GM13976 (cell line): ENCODE measurements at regions not wholly inside any gene's neighbourhood (a gene's known extent, or its start where the extent isn't known, plus 50 kb on each side); places are given as distances from the start of the nearest gene placed in this dataset.
"Not testable (repeated sequence)": the region's sequence is repeated elsewhere in the genome, so short reads cannot be mapped to it uniquely, and the experiment has no call there.

Source experiments
- DNase-seq: peaks from one replicate; pipeline ENCODE4 v3.0.0; 2012; ENCODE audit warnings: low spot score
- CTCF ChIP-seq: IDR thresholded peaks from 2 replicates; pipeline ENCODE4 v1.5.1; 2012; ENCODE audit warnings: borderline replicate concordance, mild to moderate bottlenecking; ENCODE audit not compliant: insufficient read depth; ENCODE audit errors: extremely low read depth, missing control alignments, control extremely low read depth
- in situ Hi-C: fragments of 300-500 bp; cut with MboI; formaldehyde crosslinking; loops from one replicate; pipeline ENCODE4 v1.12.0; 2022; ENCODE audit warnings: low sequenced_read_pairs, mixed read lengths, inconsistent platforms; ENCODE audit not compliant: unreplicated experiment

GRCh38 chr4:18698119-18698883 is 676.7 kb upstream of the LCORL start:
- no peak for TF ChIP-seq CTCF
- no peak for DNase-seq
- in situ Hi-C loops: loop anchor here (25.0 kb wide), 2 partner anchors 1564 to 1989 kb away; partner anchors contain the start of gene SLIT2

- in situ Hi-C loops: loop anchor here (25.0 kb wide), 2 partner anchors 1566 to 1991 kb away; partner anchors contain the start of gene SLIT2
- TF ChIP-seq CTCF: no peak
- no peak for DNase-seq
Measured at GRCh38 chr4:18695733-18696527, 674.4 kb upstream of the LCORL start.

GRCh38 chr4:18691431-18692200 is 670.1 kb upstream of the LCORL start:
- in situ Hi-C loops: loop anchor here (25.0 kb wide), 2 partner anchors 1571 to 1996 kb away; partner anchors contain the start of gene SLIT2
- no peak for DNase-seq
- no peak for TF ChIP-seq CTCF

GRCh38 chr4:18690291-18690955 is 668.9 kb upstream of the LCORL start:
- TF ChIP-seq CTCF: no peak
- in situ Hi-C loops: loop anchor here (25.0 kb wide), 2 partner anchors 1572 to 1997 kb away; partner anchors contain the start of gene SLIT2
- no peak for DNase-seq

- peak; percentile 66 for TF ChIP-seq CTCF
- in situ Hi-C loops: loop anchor here (25.0 kb wide), 2 partner anchors 1573 to 1998 kb away; partner anchors contain the start of gene SLIT2
- DNase-seq: peak; percentile 12
Measured at GRCh38 chr4:18689308-18690115, 668.0 kb upstream of the LCORL start.

- in situ Hi-C loops: loop anchor here (25.0 kb wide), 2 partner anchors 1574 to 1999 kb away; partner anchors contain the start of gene SLIT2
- not testable (repeated sequence) for DNase-seq
Measured at GRCh38 chr4:18688351-18688750, 666.8 kb upstream of the LCORL start.
